Hepatic stellate cell (primary cell): ENCODE measurements at regions not wholly inside any gene's neighbourhood (a gene's known extent, or its start where the extent isn't known, plus 50 kb on each side); places are given as distances from the start of the nearest gene placed in this dataset.

Source experiments
- DNase-seq: peaks from one replicate; pipeline ENCODE4 v3.0.0; 2011; ENCODE audit warnings: low spot score

GRCh38 chr15:29611057-29611456 lies 211.2 kb downstream of the TJP1 start:
- no peak for DNase-seq

- DNase-seq, result no peak
Observed at GRCh38 chr15:29601811-29602210, 220.5 kb downstream of the TJP1 start.

GRCh38 chr15:29600262-29600661 lies 222.0 kb downstream of the TJP1 start:
- no peak for DNase-seq

GRCh38 chr15:29596266-29596665 lies 226.0 kb downstream of the TJP1 start:
- DNase-seq, result peak; percentile 47

GRCh38 chr15:29593629-29594028 lies 228.6 kb downstream of the TJP1 start:
- no peak for DNase-seq

- DNase-seq, result no peak
Observed at GRCh38 chr15:29593111-29593510, 229.2 kb downstream of the TJP1 start.

GRCh38 chr15:29590701-29591100 lies 231.6 kb downstream of the TJP1 start:
- DNase-seq, result no peak

- no peak for DNase-seq
Observed at GRCh38 chr15:29589975-29590374, 232.3 kb downstream of the TJP1 start.

- DNase-seq, result no peak
Observed at GRCh38 chr15:29589416-29589815, 232.9 kb downstream of the TJP1 start.

GRCh38 chr15:29573197-29573838 lies 248.9 kb downstream of the TJP1 start:
- DNase-seq, result no peak

- DNase-seq, result no peak
Observed at GRCh38 chr15:29571792-29572431, 250.4 kb downstream of the TJP1 start.

GRCh38 chr15:29570948-29571791 lies 251.1 kb downstream of the TJP1 start:
- no peak for DNase-seq

- no peak for DNase-seq
Observed at GRCh38 chr15:29570121-29570947, 251.9 kb downstream of the TJP1 start.

- no peak for DNase-seq
Observed at GRCh38 chr15:29569533-29570092, 252.7 kb downstream of the TJP1 start.

GRCh38 chr15:29568840-29569532 lies 253.3 kb downstream of the TJP1 start:
- no peak for DNase-seq

GRCh38 chr15:29567336-29567735 lies 254.9 kb downstream of the TJP1 start:
- no peak for DNase-seq

GRCh38 chr15:29566914-29567313 lies 255.4 kb downstream of the TJP1 start:
- DNase-seq, result no peak

- no peak for DNase-seq
Observed at GRCh38 chr15:29563112-29563511, 259.2 kb downstream of the TJP1 start.

- DNase-seq, result no peak
Observed at GRCh38 chr15:29560896-29561295, 261.4 kb downstream of the TJP1 start.

GRCh38 chr15:29558261-29558660 lies 264.0 kb downstream of the TJP1 start:
- DNase-seq, result no peak

- no peak for DNase-seq
Observed at GRCh38 chr15:29557171-29557570, 265.1 kb downstream of the TJP1 start.
